NCI-H2227 (cell line): ENCODE measurements at regions not wholly inside any gene's neighbourhood (a gene's known extent, or its start where the extent isn't known, plus 50 kb on each side); places are given as distances from the start of the nearest gene placed in this dataset.

Source experiments
- DNase-seq: peaks from one replicate; lab custom pipeline; 2025; ENCODE audit not compliant: unreplicated experiment; lab: John Stamatoyannopoulos, UW

- DNase-seq: no peak
Measured at GRCh38 chr4:13059019-13059418, 425.1 kb downstream of the RAB28 start.

GRCh38 chr4:13056630-13057189 is 427.4 kb downstream of the RAB28 start:
- DNase-seq: no peak

GRCh38 chr4:13054420-13054970 is 429.6 kb downstream of the RAB28 start:
- no peak for DNase-seq

- DNase-seq: no peak
Measured at GRCh38 chr4:13047591-13047990, 436.5 kb downstream of the RAB28 start.

GRCh38 chr4:13036841-13037240 is 447.3 kb downstream of the RAB28 start:
- no peak for DNase-seq

- no peak for DNase-seq
Measured at GRCh38 chr4:13032936-13033335, 451.2 kb downstream of the RAB28 start.

GRCh38 chr4:13024147-13025105 is 459.7 kb downstream of the RAB28 start:
- no peak for DNase-seq

GRCh38 chr4:13007802-13008470 is 476.2 kb downstream of the RAB28 start:
- no peak for DNase-seq

- no peak for DNase-seq
Measured at GRCh38 chr4:12993923-12994322, 490.2 kb downstream of the RAB28 start.

GRCh38 chr4:12987284-12987683 is 496.9 kb downstream of the RAB28 start:
- no peak for DNase-seq

- DNase-seq: no peak
Measured at GRCh38 chr4:12979797-12980196, 504.3 kb downstream of the RAB28 start.

GRCh38 chr4:12978310-12978709 is 505.8 kb downstream of the RAB28 start:
- DNase-seq: no peak

GRCh38 chr4:12975511-12975910 is 508.6 kb downstream of the RAB28 start:
- DNase-seq: no peak

GRCh38 chr4:12973522-12973921 is 510.6 kb downstream of the RAB28 start:
- no peak for DNase-seq

GRCh38 chr4:12968345-12968744 is 515.8 kb downstream of the RAB28 start:
- DNase-seq: no peak

- DNase-seq: no peak
Measured at GRCh38 chr4:12966726-12967125, 517.4 kb downstream of the RAB28 start.

GRCh38 chr4:12965334-12965733 is 518.8 kb downstream of the RAB28 start:
- no peak for DNase-seq

GRCh38 chr4:12963912-12964311 is 520.2 kb downstream of the RAB28 start:
- no peak for DNase-seq

GRCh38 chr4:12963291-12963690 is 520.8 kb downstream of the RAB28 start:
- no peak for DNase-seq

GRCh38 chr4:12961713-12962112 is 522.4 kb downstream of the RAB28 start:
- DNase-seq: no peak

GRCh38 chr4:12958436-12958835 is 525.7 kb downstream of the RAB28 start:
- DNase-seq: no peak

- DNase-seq: no peak
Measured at GRCh38 chr4:12957108-12957507, 527.0 kb downstream of the RAB28 start.
